SK-N-MC (cell line): ENCODE measurements at regions not wholly inside any gene's neighbourhood (a gene's known extent, or its start where the extent isn't known, plus 50 kb on each side); places are given as distances from the start of the nearest gene placed in this dataset.

Source experiments
- DNase-seq: peaks from one replicate; pipeline ENCODE4 v3.0.0-alpha.2; 2011; ENCODE audit warnings: low read depth, low spot score
- H3K27ac ChIP-seq: fragments of 200-600 bp; sonication (generic); 2 replicates; pipeline ENCODE4 v1.5.1; 2016; ENCODE audit warnings: mixed run types
- H3K36me3 ChIP-seq: fragments of 200-600 bp; sonication (generic); 2 replicates; pipeline ENCODE4 v1.6.1; 2017; ENCODE audit warnings: antibody characterized with exemption, low read length, mixed read lengths; ENCODE audit not compliant: insufficient read depth
- H3K4me3 ChIP-seq: fragments of 200-600 bp; sonication (generic); 2 replicates; pipeline ENCODE4 v1.5.1; 2016
- H3K9ac ChIP-seq: fragments of 200-600 bp; sonication (generic); 2 replicates; pipeline ENCODE4 v1.8.0; 2017; ENCODE audit warnings: mixed run types, mixed read lengths; ENCODE audit not compliant: insufficient read length
- H3K9me3 ChIP-seq: fragments of 200-600 bp; sonication (generic); 2 replicates; pipeline ENCODE4 v1.6.1; 2017; ENCODE audit warnings: low read depth, mild to moderate bottlenecking, antibody characterized with exemption, low read length, moderate library complexity, mixed read lengths
- EZH2 ChIP-seq: fragments of 200-600 bp; sonication (generic); IDR thresholded peaks from one replicate; pipeline ENCODE4 v1.6.1; 2017; ENCODE audit warnings: antibody characterized with exemption
- FOXP2 ChIP-seq: optimal IDR thresholded peaks from 2 replicates; pipeline ENCODE3; 2011; ENCODE audit warnings: mild to moderate bottlenecking, moderate library complexity; ENCODE audit not compliant: insufficient read depth; ENCODE audit errors: extremely low read length, control extremely low read depth
- POLR2AphosphoS5 ChIP-seq: IDR thresholded peaks from 2 replicates; pipeline ENCODE4 v1.6.1; 2012; ENCODE audit warnings: mild to moderate bottlenecking, low read depth, low read length, borderline replicate concordance

- Histone ChIP-seq H3K9me3 (no peaks in the 10 kb centered on the region), H3K27ac (no peak overlapping the region), H3K4me3 (no peak overlapping the region), H3K9ac (no peak overlapping the region), H3K36me3 (no peaks in the 10 kb centered on the region)
- TF ChIP-seq FOXP2 (no peak), EZH2 (no peak), POLR2AphosphoS5 (no peak)
- no peak for DNase-seq
These were observed 269.4 kb upstream of the NRXN1 start for GRCh38 chr2:51301381-51301780.

- TF ChIP-seq FOXP2: no peak
- TF ChIP-seq POLR2AphosphoS5: no peak
- TF ChIP-seq EZH2: no peak
- no peak for DNase-seq
- no peaks in the 10 kb centered on the region for H3K36me3 ChIP-seq
- H3K4me3 ChIP-seq: no peak overlapping the region
- no peaks in the 10 kb centered on the region for H3K9me3 ChIP-seq
- H3K27ac ChIP-seq: no peak overlapping the region
- no peak overlapping the region for H3K9ac ChIP-seq
These were observed 267.4 kb upstream of the NRXN1 start for GRCh38 chr2:51299370-51299769.

- H3K4me3 ChIP-seq: no peak overlapping the region
- TF ChIP-seq POLR2AphosphoS5: no peak
- TF ChIP-seq FOXP2: no peak
- no peak for TF ChIP-seq EZH2
- no peak overlapping the region for H3K27ac ChIP-seq
- H3K36me3 ChIP-seq: no peaks in the 10 kb centered on the region
- no peak overlapping the region for H3K9ac ChIP-seq
- DNase-seq: no peak
- H3K9me3 ChIP-seq: no peaks in the 10 kb centered on the region
These were observed 265.6 kb upstream of the NRXN1 start for GRCh38 chr2:51297488-51297887.

GRCh38 chr2:51293566-51294200 is 261.8 kb upstream of the NRXN1 start:
- Histone ChIP-seq H3K27ac (no peak overlapping the region), H3K9ac (no peak overlapping the region), H3K36me3 (no peaks in the 10 kb centered on the region), H3K4me3 (no peak overlapping the region), H3K9me3 (no peaks in the 10 kb centered on the region)
- TF ChIP-seq EZH2 (no peak), POLR2AphosphoS5 (no peak), FOXP2 (no peak)
- no peak for DNase-seq

GRCh38 chr2:51291762-51292551 is 260.0 kb upstream of the NRXN1 start:
- Histone ChIP-seq H3K9me3 (no peaks in the 10 kb centered on the region), H3K27ac (no peak overlapping the region), H3K36me3 (no peaks in the 10 kb centered on the region), H3K9ac (no peak overlapping the region), H3K4me3 (no peak overlapping the region)
- no peak for TF ChIP-seq POLR2AphosphoS5
- TF ChIP-seq EZH2: no peak
- TF ChIP-seq FOXP2: no peak
- DNase-seq: no peak

- no peak overlapping the region for H3K27ac ChIP-seq
- no peaks in the 10 kb centered on the region for H3K9me3 ChIP-seq
- H3K36me3 ChIP-seq: no peaks in the 10 kb centered on the region
- no peak overlapping the region for H3K4me3 ChIP-seq
- DNase-seq: no peak
- no peak for TF ChIP-seq EZH2
- no peak for TF ChIP-seq POLR2AphosphoS5
- TF ChIP-seq FOXP2: no peak
- no peak overlapping the region for H3K9ac ChIP-seq
These were observed 258.8 kb upstream of the NRXN1 start for GRCh38 chr2:51290725-51291124.

GRCh38 chr2:51289045-51289444 is 257.1 kb upstream of the NRXN1 start:
- DNase-seq: no peak
- Histone ChIP-seq H3K9ac (no peak overlapping the region), H3K9me3 (no peaks in the 10 kb centered on the region), H3K27ac (no peak overlapping the region), H3K4me3 (no peak overlapping the region), H3K36me3 (no peaks in the 10 kb centered on the region)
- no peak for TF ChIP-seq EZH2
- TF ChIP-seq FOXP2: no peak
- no peak for TF ChIP-seq POLR2AphosphoS5

- H3K27ac ChIP-seq: no peak overlapping the region
- no peak for DNase-seq
- no peak for TF ChIP-seq EZH2
- no peak for TF ChIP-seq POLR2AphosphoS5
- no peak for TF ChIP-seq FOXP2
These were observed 236.3 kb upstream of the NRXN1 start for GRCh38 chr2:51268191-51268590.

More at GRCh38 chr2:51268191-51268590, 236.3 kb upstream of the NRXN1 start:
- H3K4me3 ChIP-seq: no peak overlapping the region
- H3K9me3 ChIP-seq: no peaks in the 10 kb centered on the region
- no peaks in the 10 kb centered on the region for H3K36me3 ChIP-seq
- no peak overlapping the region for H3K9ac ChIP-seq
